Immature natural killer cell (primary cell): ENCODE measurements at regions not wholly inside any gene's neighbourhood (a gene's known extent, or its start where the extent isn't known, plus 50 kb on each side); places are given as distances from the start of the nearest gene placed in this dataset.
"Not testable (repeated sequence)": the region's sequence is repeated elsewhere in the genome, so short reads cannot be mapped to it uniquely, and the experiment has no call there.

Experiments
- DNase-seq, 3 donors: peaks; one replicate each; pipeline ENCODE4 v3.0.0; 2022; ENCODE audit warnings: mixed read lengths in 1 of 3
- H3K27ac Mint-ChIP-seq, 6 donors: one replicate each; pipeline ENCODE4 v1.8.0; 2020; ENCODE audit warnings: mixed read lengths in 6 of 6, mild to moderate bottlenecking in 5 of 6, inconsistent platforms in 4 of 6, moderate library complexity in 3 of 6
- H3K27me3 Mint-ChIP-seq, 3 donors: one replicate each; pipeline ENCODE4 v1.8.0; 2020 to 2021; ENCODE audit warnings: low read depth in 3 of 3, mild to moderate bottlenecking in 3 of 3, mixed read lengths in 3 of 3, moderate library complexity in 3 of 3, inconsistent platforms in 1 of 3
- H3K36me3 Mint-ChIP-seq, 3 donors: one replicate each; pipeline ENCODE4 v1.8.0; 2020; ENCODE audit warnings: mixed read lengths in 3 of 3, inconsistent platforms in 2 of 3, mild to moderate bottlenecking in 2 of 3
- H3K4me1 Mint-ChIP-seq, 2 donors: one replicate each; pipeline ENCODE4 v1.8.0; 2020; ENCODE audit warnings: inconsistent platforms in 2 of 2, mild to moderate bottlenecking in 2 of 2, mixed read lengths in 2 of 2, moderate library complexity in 1 of 2
- H3K4me3 Mint-ChIP-seq, 5 donors: one replicate each; pipeline ENCODE4 v1.8.0; 2020; ENCODE audit warnings: mild to moderate bottlenecking in 5 of 5, mixed read lengths in 5 of 5, inconsistent platforms in 3 of 5, moderate library complexity in 3 of 5
- H3K9me3 Mint-ChIP-seq, 6 donors: one replicate each; pipeline ENCODE4 v1.8.0; 2020; ENCODE audit warnings: mild to moderate bottlenecking in 6 of 6, mixed read lengths in 6 of 6, inconsistent platforms in 4 of 6, moderate library complexity in 3 of 6

DNA sequence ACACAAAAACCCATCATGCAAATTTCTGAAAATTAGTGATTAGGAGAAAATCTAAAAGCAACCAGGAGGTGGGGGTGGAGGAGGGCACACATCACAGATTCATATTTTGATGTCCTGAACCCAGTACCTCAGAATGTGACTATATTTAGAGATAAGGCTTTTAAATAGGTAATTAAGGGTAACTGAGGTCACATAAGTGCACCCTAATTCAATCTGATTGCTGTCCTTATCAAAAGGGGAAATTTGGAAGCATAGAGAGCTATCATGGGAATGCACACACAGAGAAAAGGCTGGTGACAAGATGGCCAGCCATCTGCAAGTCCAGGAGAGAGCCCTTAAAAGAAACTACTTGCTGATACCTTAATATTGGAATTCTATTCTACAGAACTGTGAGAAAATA is 281.8 kb upstream of the UGT8 start:
- peaks cover 0 to 5% (median 0%) of the 10 kb centered on the region in 6 donors for H3K9me3 Mint-ChIP-seq
- H3K4me1 Mint-ChIP-seq = no peaks in the 10 kb centered on the region
- H3K27ac Mint-ChIP-seq = no peak overlapping the region
- H3K36me3 Mint-ChIP-seq = no peaks in the 10 kb centered on the region
- no peak overlapping the region for H3K4me3 Mint-ChIP-seq
- DNase-seq = no peak
- H3K27me3 Mint-ChIP-seq = no peaks in the 10 kb centered on the region

- no peak for DNase-seq
- H3K36me3 Mint-ChIP-seq = no peaks in the 10 kb centered on the region
- H3K27ac Mint-ChIP-seq = no peak overlapping the region
- H3K4me1 Mint-ChIP-seq = no peaks in the 10 kb centered on the region
- H3K4me3 Mint-ChIP-seq = no peak overlapping the region
- no peaks in the 10 kb centered on the region for H3K27me3 Mint-ChIP-seq
- H3K9me3 Mint-ChIP-seq = peaks cover 0 to 5% (median 0%) of the 10 kb centered on the region in 6 donors
These were observed 281.0 kb upstream of the UGT8 start for GRCh38 chr4:114317564-114317963.

- Mint-ChIP-seq H3K4me1 (no peaks in the 10 kb centered on the region), H3K4me3 (no peak overlapping the region), H3K27me3 (no peaks in the 10 kb centered on the region), H3K36me3 (no peaks in the 10 kb centered on the region), H3K9me3 (no peaks in the 10 kb centered on the region), H3K27ac (no peak overlapping the region)
- no peak for DNase-seq
These were observed 280.3 kb upstream of the UGT8 start for GRCh38 chr4:114318309-114318708.

DNA sequence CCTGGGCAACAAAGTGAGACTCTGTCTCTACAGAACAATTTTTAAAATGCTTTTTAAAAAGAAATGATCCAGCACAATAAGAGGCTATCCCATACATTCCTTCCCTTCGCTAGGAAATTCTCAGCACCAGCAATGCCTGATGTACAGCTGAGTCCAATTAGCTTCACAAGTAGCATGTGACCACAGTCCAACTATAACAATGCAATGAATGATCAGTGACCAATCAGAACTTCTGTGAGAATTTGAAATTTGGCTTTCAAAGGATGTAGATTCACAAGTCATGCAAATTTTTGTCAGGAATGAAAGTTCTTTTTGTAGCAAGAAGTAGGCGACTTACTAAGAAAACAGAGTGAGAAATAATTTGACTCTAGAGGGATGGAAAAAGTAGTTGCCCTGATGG is 278.5 kb upstream of the UGT8 start:
- Mint-ChIP-seq H3K36me3 (no peaks in the 10 kb centered on the region), H3K4me3 (no peak overlapping the region), H3K4me1 (no peaks in the 10 kb centered on the region), H3K27me3 (no peaks in the 10 kb centered on the region), H3K9me3 (no peaks in the 10 kb centered on the region), H3K27ac (no peak overlapping the region)
- DNase-seq = no peak

DNA sequence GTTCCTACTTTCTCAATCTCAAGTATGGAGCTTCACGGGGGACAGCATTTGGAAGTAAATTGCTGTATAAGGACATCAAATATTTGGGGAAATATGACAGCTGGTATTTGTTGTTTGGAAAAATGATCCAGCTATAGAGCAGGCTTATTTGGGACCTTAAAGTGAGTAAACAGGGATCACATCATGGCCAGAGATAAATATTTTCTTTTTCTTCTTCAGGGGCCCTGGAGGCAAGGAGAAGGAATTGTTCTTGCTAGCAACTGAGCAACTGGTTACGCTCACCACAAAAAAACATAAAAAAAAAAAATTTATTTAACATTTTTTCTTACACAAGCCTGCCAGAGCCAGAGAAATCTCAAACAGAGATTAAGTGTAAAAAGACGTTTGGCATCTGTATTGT is 277.2 kb upstream of the UGT8 start:
- no peaks in the 10 kb centered on the region for H3K36me3 Mint-ChIP-seq
- no peak overlapping the region for H3K27ac Mint-ChIP-seq
- H3K27me3 Mint-ChIP-seq = no peaks in the 10 kb centered on the region
- no peak for DNase-seq
- no peak overlapping the region for H3K4me3 Mint-ChIP-seq
- no peaks in the 10 kb centered on the region for H3K4me1 Mint-ChIP-seq
- no peaks in the 10 kb centered on the region for H3K9me3 Mint-ChIP-seq

- H3K27ac Mint-ChIP-seq = no peak overlapping the region
- H3K4me3 Mint-ChIP-seq = no peak overlapping the region
- H3K36me3 Mint-ChIP-seq = no peaks in the 10 kb centered on the region
- H3K27me3 Mint-ChIP-seq = no peaks in the 10 kb centered on the region
- DNase-seq = no peak
- H3K4me1 Mint-ChIP-seq = no peaks in the 10 kb centered on the region
- no peaks in the 10 kb centered on the region for H3K9me3 Mint-ChIP-seq
These were observed 274.8 kb upstream of the UGT8 start for GRCh38 chr4:114323841-114324240.

DNA sequence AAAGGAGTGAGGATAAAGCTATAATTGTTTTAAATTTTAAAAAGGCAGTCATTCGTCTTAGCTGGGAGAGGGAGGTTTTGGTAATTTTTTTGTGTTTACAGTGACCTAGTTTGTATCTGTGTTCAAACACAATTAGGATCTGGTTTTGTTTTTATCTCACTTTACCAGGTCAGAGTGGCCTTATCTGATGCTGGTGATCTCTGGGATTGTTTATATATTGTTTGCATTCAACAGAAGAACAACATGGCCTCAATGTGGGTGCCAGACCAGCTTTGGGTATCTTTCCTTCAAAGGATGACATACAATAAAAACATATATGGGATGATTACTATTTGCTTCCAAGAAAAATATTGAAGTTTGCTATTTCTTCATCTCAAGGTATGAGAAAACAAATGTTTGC is 272.2 kb upstream of the UGT8 start:
- Mint-ChIP-seq H3K4me3 (no peak overlapping the region), H3K9me3 (peaks cover 0 to 3% (median 0%) of the 10 kb centered on the region in 6 donors), H3K4me1 (no peaks in the 10 kb centered on the region), H3K27ac (no peak overlapping the region), H3K36me3 (no peaks in the 10 kb centered on the region), H3K27me3 (peaks cover 0 to 2% (median 0%) of the 10 kb centered on the region in 3 donors)
- DNase-seq = no peak

DNA sequence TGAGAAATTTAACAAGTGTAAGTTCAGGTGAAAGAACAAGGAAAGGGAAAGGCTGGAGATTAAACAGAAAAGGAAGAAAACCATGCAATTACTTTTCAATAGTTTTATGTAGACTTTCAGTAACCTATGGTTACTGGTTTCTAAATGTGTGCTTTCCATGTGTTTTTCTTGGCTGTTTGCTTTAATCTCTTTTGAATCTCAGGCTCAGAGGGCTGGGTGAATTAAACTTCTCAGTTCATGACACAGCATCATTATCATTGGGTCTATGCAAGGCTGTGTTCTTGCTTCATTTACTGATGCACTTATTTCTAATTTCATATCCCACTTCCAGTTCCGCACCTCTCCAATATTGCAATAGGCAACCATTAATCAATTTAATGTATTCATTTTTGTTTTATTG is 266.5 kb upstream of the UGT8 start:
- Mint-ChIP-seq H3K36me3 (no peaks in the 10 kb centered on the region), H3K4me3 (no peak overlapping the region), H3K27ac (no peak overlapping the region), H3K27me3 (peaks cover 0 to 3% (median 0%) of the 10 kb centered on the region in 3 donors), H3K4me1 (no peaks in the 10 kb centered on the region), H3K9me3 (peaks cover 0 to 7% (median under 1%) of the 10 kb centered on the region in 6 donors)
- DNase-seq = no peak

GRCh38 chr4:114334363-114334762 is 264.2 kb upstream of the UGT8 start:
- H3K36me3 Mint-ChIP-seq, H3K9me3 Mint-ChIP-seq, DNase-seq, H3K27ac Mint-ChIP-seq, H3K4me1 Mint-ChIP-seq, H3K27me3 Mint-ChIP-seq, H3K4me3 Mint-ChIP-seq: not testable (repeated sequence)

GRCh38 chr4:114334884-114335330 is 263.7 kb upstream of the UGT8 start:
- Mint-ChIP-seq H3K4me1 (no peaks in the 10 kb centered on the region), H3K27me3 (peaks cover 0 to 3% (median 2%) of the 10 kb centered on the region in 3 donors), H3K36me3 (no peaks in the 10 kb centered on the region), H3K9me3 (peaks cover 0 to 7% (median under 1%) of the 10 kb centered on the region in 6 donors), H3K4me3 (no peak overlapping the region), H3K27ac (no peak overlapping the region)
- DNase-seq = no peak

- no peak for DNase-seq
- no peak overlapping the region for H3K27ac Mint-ChIP-seq
- H3K4me3 Mint-ChIP-seq = no peak overlapping the region
- no peaks in the 10 kb centered on the region for H3K36me3 Mint-ChIP-seq
- peaks cover 0 to 3% (median 2%) of the 10 kb centered on the region in 3 donors for H3K27me3 Mint-ChIP-seq
- H3K9me3 Mint-ChIP-seq = peaks cover 0 to 7% (median 2%) of the 10 kb centered on the region in 6 donors
- no peaks in the 10 kb centered on the region for H3K4me1 Mint-ChIP-seq
These were observed 263.3 kb upstream of the UGT8 start for GRCh38 chr4:114335339-114335738.

GRCh38 chr4:114343015-114343414 is 255.6 kb upstream of the UGT8 start:
- Mint-ChIP-seq H3K9me3 (peaks cover 0 to 5% (median 2%) of the 10 kb centered on the region in 6 donors), H3K36me3 (no peaks in the 10 kb centered on the region), H3K27me3 (peaks cover 0 to 2% (median 0%) of the 10 kb centered on the region in 3 donors), H3K4me1 (no peaks in the 10 kb centered on the region), H3K27ac (no peak overlapping the region), H3K4me3 (no peak overlapping the region)
- DNase-seq = no peak

GRCh38 chr4:114349543-114350175 is 248.9 kb upstream of the UGT8 start:
- peaks cover 0 to 1% (median 0%) of the 10 kb centered on the region in 3 donors for H3K27me3 Mint-ChIP-seq
- H3K27ac Mint-ChIP-seq = no peak overlapping the region
- no peaks in the 10 kb centered on the region for H3K36me3 Mint-ChIP-seq
- peaks cover 0 to 10% (median 5%) of the 10 kb centered on the region in 6 donors for H3K9me3 Mint-ChIP-seq
- no peak overlapping the region for H3K4me3 Mint-ChIP-seq
- DNase-seq = no peak
- no peaks in the 10 kb centered on the region for H3K4me1 Mint-ChIP-seq

GRCh38 chr4:114358901-114359300 is 239.7 kb upstream of the UGT8 start:
- no peak for DNase-seq
- H3K4me3 Mint-ChIP-seq = no peak overlapping the region

DNA sequence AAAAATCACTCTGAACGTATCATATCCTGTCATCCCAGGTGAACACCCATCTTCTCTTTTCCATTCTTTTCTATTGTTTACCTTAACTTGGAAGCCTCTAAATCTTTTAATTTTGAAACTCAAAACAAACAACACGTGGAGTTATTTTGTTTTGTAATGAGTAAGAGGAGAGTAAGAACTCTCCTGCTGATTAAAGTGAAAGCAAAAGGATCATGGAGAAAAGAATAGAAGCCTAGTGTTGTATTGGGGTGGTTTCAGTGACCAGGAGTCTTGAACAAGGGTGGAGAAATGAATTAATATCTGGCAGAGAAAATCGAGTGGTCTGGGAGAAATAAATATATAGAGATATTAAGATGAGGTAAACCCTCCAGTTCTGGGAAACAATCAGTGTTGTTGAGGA is 237.4 kb upstream of the UGT8 start:
- no peak for DNase-seq
- Mint-ChIP-seq H3K36me3 (no peaks in the 10 kb centered on the region), H3K4me1 (no peaks in the 10 kb centered on the region), H3K4me3 (no peak overlapping the region), H3K27me3 (peaks cover 0 to 2% (median 2%) of the 10 kb centered on the region in 3 donors), H3K27ac (no peak overlapping the region), H3K9me3 (peaks cover 0 to 5% (median 0%) of the 10 kb centered on the region in 6 donors)

More at GRCh38 chr4:114358901-114359300, 239.7 kb upstream of the UGT8 start:
- Mint-ChIP-seq H3K9me3 (peaks cover 0 to 16% (median under 1%) of the 10 kb centered on the region in 6 donors), H3K27ac (no peak overlapping the region), H3K36me3 (no peaks in the 10 kb centered on the region), H3K4me1 (no peaks in the 10 kb centered on the region), H3K27me3 (peaks cover 0 to 2% (median 1%) of the 10 kb centered on the region in 3 donors)
